ENCODE measurements at regions not wholly inside any gene's neighbourhood (a gene's known extent, or its start where the extent isn't known, plus 50 kb on each side); places are given as distances from the start of the nearest gene placed in this dataset.

DNA sequence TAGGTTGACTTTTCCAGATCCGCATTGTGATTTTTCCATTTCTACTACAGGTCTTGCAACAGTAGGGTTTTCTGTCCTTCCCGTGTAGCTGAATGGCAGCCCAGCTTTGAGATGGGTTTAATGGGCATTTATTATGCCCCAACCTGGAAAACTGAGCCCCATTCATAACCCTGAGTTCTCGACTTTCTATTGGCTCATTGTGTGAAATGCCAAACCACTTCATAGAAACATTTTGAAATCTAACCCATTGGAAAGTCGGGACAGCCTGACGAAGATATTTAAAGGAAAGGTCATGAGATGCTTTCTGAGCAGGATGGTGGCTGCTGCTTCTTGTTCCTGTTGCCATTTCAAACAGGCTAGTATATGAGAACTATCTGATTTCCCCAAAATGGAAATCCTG lies 203.5 kb downstream of the ZFP36L2 start:
- no peak overlapping the region for H3K9ac ChIP-seq (ENCODE audit: low read depth in 2 of 2, low read length in 2 of 2)
- TF ChIP-seq, protein P1, sequence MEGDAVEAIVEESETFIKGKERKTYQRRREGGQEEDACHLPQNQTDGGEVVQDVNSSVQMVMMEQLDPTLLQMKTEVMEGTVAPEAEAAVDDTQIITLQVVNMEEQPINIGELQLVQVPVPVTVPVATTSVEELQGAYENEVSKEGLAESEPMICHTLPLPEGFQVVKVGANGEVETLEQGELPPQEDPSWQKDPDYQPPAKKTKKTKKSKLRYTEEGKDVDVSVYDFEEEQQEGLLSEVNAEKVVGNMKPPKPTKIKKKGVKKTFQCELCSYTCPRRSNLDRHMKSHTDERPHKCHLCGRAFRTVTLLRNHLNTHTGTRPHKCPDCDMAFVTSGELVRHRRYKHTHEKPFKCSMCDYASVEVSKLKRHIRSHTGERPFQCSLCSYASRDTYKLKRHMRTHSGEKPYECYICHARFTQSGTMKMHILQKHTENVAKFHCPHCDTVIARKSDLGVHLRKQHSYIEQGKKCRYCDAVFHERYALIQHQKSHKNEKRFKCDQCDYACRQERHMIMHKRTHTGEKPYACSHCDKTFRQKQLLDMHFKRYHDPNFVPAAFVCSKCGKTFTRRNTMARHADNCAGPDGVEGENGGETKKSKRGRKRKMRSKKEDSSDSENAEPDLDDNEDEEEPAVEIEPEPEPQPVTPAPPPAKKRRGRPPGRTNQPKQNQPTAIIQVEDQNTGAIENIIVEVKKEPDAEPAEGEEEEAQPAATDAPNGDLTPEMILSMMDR (IDR thresholded peaks at IDR 0.05): no peak
- H3K27me3 ChIP-seq: no peaks in the 10 kb centered on the region
- H3K4me3 ChIP-seq: no peak overlapping the region
- H3K27ac ChIP-seq: no peak overlapping the region
- H3K9me3 ChIP-seq: no peaks in the 10 kb centered on the region
- H3K4me1 ChIP-seq: no peaks in the 10 kb centered on the region
- intact Hi-C loops (cut with DNase I): loop anchor here (5.0 kb wide), 2 partner anchors 46 to 204 kb away; partner anchors contain the start of gene ZFP36L2
- DNase-seq: no peak
- no peaks in the 10 kb centered on the region for H3K36me3 ChIP-seq

DNA sequence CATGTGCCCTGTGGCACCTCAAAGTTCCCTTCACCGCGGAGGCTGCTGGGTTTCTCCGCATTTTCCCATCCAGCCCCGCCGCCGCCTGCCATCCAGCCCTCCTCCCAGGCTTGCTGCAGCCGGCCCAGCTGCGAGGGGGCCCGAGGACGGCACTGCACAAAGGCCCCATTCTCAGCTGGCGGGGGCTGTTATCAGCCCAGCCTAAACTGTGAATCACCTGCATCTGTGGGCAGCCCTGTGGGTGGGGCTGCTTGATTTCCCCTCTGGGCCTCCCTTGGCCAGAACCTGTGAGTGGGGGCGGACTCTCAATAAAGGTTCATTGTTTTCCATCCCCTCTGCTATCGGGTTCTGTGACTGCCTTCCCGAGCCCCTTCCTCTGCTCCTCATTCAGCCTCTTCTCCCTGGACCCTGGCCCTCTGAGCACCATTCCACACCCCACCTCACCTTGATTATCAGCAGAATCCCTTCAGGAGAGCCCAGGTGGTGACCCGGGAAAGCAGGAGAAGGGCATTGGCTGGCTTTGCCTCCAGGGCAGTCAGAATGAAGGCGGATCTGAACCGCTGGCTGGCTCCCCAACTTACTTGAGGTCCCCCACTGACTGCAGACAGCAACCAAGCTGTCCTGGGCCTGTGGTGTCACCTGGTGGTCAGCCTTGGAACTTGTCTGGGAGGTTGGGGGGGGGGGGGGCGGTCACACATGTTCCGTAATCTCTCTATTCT lies 204.5 kb downstream of the ZFP36L2 start:
- DNase-seq: peak; percentile 62
- H3K27me3 ChIP-seq: no peaks in the 10 kb centered on the region
- no peaks in the 10 kb centered on the region for H3K9me3 ChIP-seq
- intact Hi-C loops (cut with DNase I): loop anchor here (5.0 kb wide), 2 partner anchors 45 to 205 kb away; partner anchors contain the start of gene ZFP36L2
- peak overlapping the region; percentile 30 for H3K27ac ChIP-seq
- no peak overlapping the region for H3K4me3 ChIP-seq
- TF ChIP-seq, protein P1 (IDR thresholded peaks at IDR 0.05): peak; percentile 35
- no peaks in the 10 kb centered on the region for H3K4me1 ChIP-seq
- H3K9ac ChIP-seq (ENCODE audit: low read depth in 2 of 2, low read length in 2 of 2): peak overlapping the region in 1 of 2 donors; percentile 47
- H3K36me3 ChIP-seq: no peaks in the 10 kb centered on the region

DNA sequence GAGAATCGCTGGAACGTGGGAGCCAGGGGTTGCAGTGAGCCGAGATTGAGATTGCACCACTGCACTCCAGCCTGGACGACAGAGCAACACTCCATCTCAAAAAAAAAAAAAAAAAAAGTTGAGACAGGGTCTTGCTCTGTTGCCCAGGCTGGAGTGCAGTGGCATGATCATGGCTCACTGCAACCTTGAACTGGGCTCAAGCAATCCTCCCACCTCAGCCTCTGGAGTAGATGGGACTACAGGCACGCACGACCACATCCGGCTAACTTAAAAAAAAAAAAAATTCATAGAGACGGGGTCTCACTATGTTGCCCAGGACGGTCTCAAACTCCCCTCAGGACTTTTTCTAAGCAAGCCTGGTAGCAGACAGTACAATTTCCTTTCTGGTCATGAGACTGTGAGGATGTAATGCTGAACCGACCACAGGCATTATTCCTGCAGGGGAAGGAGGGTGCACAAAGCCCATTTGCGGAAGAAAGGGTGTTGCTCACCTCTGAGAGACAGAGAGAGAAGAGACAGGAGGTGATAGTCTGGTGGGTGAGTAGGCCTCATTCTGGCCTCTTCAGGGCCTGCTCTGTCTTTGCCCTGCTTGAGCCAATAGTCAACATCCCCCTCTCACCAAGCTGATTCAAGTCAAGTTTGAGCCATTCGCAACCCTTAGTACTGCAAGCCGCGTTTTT lies 205.3 kb downstream of the ZFP36L2 start:
- no peaks in the 10 kb centered on the region for H3K4me1 ChIP-seq
- H3K27ac ChIP-seq: peak overlapping the region; percentile 30
- H3K4me3 ChIP-seq: no peak overlapping the region
- H3K36me3 ChIP-seq: no peaks in the 10 kb centered on the region
- H3K9me3 ChIP-seq: no peaks in the 10 kb centered on the region
- TF ChIP-seq, protein P1 (IDR thresholded peaks at IDR 0.05): no peak
- no peak for DNase-seq
- H3K9ac ChIP-seq (ENCODE audit: low read depth in 2 of 2, low read length in 2 of 2): no peak overlapping the region
- intact Hi-C loops (cut with DNase I): loop anchor here (5.0 kb wide), 2 partner anchors 44 to 206 kb away; partner anchors contain the start of gene ZFP36L2
- H3K27me3 ChIP-seq: no peaks in the 10 kb centered on the region

DNA sequence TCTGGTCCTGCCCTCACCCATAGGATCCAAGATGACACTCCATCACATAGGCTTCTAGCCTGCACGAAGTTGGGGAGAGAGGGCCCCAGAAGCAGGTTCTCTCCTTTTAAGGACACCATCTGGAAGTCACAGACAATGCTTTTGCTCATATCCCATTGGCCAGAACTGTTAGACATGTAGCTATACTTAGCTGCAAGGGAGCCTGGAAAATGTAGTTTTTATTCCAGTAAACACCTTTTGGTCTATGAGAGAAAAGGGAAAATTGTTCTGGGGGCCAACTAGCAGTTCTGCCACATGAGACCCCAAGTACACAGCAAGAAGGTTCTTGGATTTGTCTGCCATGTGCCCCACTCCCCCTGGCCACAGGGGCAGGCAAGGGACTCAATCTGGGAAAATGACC lies 206.1 kb downstream of the ZFP36L2 start:
- H3K4me1 ChIP-seq: no peaks in the 10 kb centered on the region
- intact Hi-C loops (cut with DNase I): loop anchor here (5.0 kb wide), 2 partner anchors 43 to 207 kb away; partner anchors contain the start of gene ZFP36L2
- no peak for DNase-seq

DNA sequence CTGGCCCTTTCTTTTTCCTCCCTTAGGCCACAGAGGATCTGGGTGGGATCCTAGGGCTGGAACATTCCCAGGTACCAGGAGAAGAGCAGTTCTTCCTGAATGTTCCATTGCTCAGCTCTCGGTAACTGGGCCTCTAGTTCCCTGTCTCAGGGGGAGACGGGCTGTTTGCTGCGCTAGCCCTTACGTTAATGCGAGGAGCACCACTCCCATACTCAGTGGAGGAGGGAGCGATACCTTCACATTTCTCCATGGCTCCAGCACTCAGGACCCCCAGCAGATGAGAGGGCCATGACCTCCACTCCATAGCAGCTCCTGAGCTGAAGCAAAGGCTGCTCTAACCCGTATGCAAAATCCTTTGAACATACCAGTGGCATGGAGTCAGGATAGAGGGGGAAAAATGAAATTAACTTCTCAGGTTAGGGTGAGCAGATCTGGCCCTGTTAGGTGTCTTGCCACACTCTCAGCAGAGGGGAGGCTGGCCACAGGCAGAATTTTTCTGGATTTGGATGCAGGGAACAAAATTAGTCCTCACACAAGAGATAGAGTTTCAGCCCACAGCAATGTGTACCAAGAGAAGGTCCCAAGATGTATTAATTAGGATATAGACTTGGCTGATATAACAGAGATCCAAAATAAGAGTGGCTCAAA lies 206.7 kb downstream of the ZFP36L2 start:
- intact Hi-C loops (cut with DNase I): loop anchor here (5.0 kb wide), 2 partner anchors 42 to 208 kb away; partner anchors contain the start of gene ZFP36L2
- Histone ChIP-seq H3K9ac (ENCODE audit: low read depth in 2 of 2, low read length in 2 of 2) (no peak overlapping the region), H3K9me3 (no peaks in the 10 kb centered on the region), H3K4me3 (no peak overlapping the region), H3K36me3 (no peaks in the 10 kb centered on the region), H3K4me1 (no peaks in the 10 kb centered on the region), H3K27ac (no peak overlapping the region), H3K27me3 (no peaks in the 10 kb centered on the region)
- TF ChIP-seq, protein P1 (IDR thresholded peaks at IDR 0.05): no peak
- no peak for DNase-seq

More for the DNA sequence above, 206.1 kb downstream of the ZFP36L2 start:
- H3K9me3 ChIP-seq: no peaks in the 10 kb centered on the region
- TF ChIP-seq, protein P1 (IDR thresholded peaks at IDR 0.05): no peak
- H3K27me3 ChIP-seq: no peaks in the 10 kb centered on the region
- H3K4me3 ChIP-seq: no peak overlapping the region
- H3K36me3 ChIP-seq: no peaks in the 10 kb centered on the region
- H3K27ac ChIP-seq: no peak overlapping the region
- H3K9ac ChIP-seq (ENCODE audit: low read depth in 2 of 2, low read length in 2 of 2): no peak overlapping the region
